Astrocyte of the hippocampus (primary cell): ENCODE measurements at regions not wholly inside any gene's neighbourhood (a gene's known extent, or its start where the extent isn't known, plus 50 kb on each side); places are given as distances from the start of the nearest gene placed in this dataset.

Source experiments
- DNase-seq: peaks from one replicate; pipeline ENCODE4 v3.0.0; 2011; ENCODE audit warnings: low read depth, low spot score

DNA sequence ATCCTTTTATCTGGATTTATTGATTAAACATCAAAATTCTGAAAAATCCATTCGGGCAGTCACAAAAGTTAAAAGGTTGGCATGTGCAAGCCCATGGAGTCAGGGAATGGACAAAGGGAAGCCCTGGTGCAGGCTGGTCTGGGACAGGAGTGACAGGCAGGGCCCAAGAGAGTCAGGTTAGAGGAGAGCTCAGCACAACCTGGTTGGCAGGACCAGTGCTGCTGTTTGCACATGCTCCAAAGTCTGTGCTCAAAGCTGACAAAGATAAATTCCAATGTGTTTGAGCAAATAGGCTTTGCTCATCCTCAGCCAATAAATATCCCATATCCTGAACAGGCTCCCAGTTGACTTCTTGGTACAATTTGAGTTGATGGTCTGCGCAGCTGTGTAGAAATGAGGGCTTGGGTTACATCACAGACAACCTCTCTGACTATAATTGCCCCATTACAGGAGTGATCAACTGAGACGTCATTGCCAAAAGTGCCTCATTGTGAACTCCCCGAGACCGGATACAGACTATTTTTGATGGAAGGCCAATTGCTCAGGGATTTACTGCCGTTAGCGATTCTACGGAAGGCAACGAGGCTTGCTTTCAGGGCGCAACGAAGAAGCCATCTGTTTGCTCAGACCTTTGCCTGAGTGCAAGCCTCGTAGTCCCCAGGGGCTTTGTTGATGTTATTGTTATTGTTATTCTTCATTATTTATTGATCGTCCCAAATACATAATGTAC lies 1008.1 kb upstream of the TENM3 start:
- DNase-seq: no peak

DNA sequence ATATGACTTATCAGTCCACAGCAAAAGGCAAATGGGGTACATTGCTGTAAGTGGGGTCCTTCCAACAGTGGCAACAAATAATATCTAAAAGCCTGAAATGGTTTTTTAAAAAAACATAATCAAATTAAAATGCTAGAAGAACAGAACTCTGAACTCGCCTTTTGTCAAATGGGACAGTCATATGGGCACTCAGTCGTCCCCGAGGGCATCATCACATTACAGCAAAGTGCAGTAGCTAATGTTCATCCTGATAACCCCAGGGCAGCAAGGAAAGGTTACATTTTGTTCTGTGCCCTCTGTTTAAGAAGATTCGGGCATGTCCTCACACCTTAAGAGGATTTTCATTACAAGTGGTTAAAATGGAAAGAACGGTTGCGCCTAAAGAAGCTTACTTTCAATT lies 997.9 kb upstream of the TENM3 start:
- DNase-seq: no peak

DNA sequence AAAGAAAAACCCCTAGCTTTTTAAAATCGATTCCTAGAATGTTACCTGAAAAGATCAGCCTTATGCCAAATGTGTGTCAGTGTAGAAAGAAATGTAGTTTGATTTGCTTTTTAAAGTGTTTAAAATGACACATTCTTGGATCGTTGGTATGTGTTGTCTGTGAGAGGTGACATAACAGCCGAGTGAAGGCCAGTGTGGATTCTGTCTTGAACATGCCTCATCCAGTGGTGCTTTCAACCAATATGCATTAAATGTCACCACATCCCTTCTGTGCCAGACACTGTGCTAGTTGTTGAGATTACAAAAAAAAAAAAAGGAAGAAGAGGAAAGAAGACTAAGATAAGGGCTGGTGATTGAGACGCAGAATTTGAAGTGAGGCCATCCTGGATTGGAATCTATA lies 994.2 kb upstream of the TENM3 start:
- no peak for DNase-seq

DNA sequence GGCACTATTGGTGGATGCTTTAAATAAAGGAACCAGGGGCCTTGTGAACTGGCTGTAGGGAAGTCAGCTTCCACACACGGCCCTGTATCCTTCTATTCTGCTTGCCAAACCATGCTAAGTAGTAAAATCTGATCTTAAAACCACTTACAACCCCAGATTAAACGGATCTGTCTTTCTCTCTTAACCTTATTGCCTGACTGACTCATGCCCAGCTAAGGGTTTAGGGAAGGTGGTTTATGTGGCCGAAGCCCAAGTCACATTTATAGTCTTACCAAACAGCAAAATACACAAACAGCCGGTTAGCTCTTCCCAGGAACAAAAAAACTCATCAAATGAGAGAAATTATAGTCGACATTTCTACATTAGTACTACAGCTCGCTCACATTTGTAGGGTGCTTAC lies 988.4 kb upstream of the TENM3 start:
- peak; percentile 48 for DNase-seq

DNA sequence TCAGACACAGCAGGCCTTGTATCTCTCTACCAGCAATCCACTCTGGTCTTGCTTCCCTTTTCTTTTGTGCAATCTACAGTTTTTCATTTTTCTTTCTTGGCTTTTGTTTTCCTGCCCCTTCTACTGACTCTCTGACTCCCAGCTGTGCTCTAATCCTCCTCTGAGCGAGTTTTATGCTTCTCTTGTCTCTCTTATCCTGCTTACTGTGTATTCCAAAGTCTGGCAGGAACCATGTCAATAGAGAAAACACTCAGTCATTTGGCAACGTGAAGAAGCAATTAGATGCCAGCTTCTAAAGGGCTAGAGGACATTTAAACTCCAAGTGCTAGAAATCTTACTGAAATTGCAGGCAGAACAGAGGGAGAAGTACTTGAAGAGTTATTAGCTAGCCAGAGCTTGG lies 984.6 kb upstream of the TENM3 start:
- DNase-seq: no peak

DNA sequence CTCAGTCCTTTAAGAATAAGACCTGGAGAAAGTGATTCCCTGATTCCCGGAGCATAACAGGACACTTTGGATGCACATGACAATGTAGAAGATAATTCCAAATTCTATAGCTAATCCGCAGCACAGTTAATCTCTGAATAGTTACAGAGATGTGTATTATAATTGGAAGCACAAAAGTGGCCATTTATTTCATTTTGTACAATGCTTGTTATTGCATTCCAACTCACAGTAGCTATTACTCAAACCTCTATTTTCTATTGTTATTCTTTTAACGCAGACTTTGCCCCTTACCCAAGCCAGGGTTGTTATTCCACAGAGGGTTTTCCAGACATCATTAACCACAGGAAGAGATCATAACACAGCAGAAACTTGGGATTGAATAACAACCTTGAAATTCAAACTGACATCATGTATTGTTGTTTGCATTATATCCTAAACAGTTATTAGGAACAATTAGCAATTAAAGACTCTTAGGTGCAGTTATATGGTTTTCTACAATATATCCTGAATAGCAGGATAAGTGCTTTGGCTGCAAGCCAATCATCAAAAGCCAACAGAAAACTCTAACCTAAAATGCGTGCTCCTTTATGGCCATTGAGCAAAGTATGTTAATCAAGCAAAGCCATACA lies 984.0 kb upstream of the TENM3 start:
- DNase-seq: no peak

DNA sequence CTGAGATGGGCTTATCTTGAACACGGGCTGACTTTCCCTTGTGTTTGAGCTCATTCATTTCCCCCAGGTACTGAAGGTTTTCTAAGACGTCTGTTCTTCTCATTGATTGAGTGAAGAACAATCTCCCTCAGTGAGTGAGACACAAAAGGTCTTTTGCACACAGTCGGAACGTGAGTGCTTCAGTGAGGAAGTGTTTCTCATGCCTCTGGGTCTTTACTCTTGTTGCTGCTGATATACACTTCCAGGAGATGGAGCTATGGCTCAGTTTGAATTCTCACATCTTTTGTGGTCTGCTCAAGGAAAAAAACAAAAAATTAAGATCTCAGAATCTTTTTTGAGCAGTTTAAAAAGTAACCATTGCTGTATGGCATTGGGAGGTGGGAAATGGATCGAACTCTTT lies 981.9 kb upstream of the TENM3 start:
- DNase-seq: peak; percentile 63

DNA sequence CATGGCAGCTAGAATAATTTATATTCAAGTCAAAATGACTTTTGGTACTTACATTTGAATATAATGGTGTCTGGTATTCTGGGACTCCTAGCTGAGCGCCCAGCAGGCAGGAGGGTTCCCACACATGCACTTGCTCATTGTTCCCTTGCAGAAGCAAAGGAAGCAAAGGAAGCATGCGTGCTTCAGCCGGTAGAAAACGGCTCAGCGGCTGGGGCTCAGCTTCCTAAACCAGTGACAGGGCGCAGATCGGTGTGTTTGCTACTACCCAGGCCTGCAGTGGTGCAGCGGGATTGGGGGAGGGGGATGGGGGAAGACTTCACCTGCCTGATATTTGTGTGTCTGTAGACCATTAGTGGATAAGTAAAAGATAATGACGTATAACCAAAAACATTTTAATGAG lies 978.3 kb upstream of the TENM3 start:
- DNase-seq: no peak

DNA sequence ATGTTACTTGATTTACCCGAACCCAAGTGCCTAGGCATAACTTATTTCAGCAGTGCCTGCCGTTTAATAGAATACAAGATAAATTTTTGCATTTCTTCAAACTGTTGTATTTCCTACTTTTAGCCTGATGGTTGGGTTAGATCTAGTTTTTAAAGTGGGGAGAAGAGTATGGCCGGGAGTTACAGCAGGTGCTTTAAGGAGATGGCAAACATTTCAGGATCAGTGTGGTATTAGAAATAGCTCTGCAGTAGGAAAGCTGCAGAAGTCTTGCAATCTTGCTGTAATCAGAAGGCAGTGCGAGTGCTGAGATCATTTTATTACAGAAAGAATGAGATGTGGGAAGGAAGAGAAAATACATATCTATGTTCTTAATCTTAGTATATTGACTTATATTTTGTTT lies 977.8 kb upstream of the TENM3 start:
- DNase-seq: no peak

DNA sequence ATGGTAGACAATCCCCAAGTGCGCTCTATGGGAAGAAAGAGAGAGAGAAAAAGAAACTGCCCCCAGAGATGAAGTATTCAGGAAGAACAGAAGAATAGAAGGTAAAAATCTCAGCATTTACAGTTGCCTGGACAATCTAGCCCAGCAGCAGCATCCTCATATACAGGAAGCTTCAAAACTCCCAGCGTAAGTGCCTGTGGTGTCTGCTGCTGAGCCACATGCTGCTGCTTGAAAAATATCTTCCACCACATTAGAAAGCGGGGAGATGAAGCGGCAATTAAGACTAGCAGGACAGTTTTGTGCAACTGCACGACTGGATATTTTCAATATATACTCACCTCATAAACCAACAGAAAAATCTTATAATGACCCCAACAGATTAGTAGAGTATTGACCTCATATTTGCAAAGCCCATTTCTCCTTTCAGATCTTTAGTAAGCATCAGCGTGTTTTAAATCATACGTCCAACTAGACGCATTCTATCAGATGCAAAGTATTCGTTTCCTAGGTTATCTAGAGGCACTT lies 972.0 kb upstream of the TENM3 start:
- no peak for DNase-seq

DNA sequence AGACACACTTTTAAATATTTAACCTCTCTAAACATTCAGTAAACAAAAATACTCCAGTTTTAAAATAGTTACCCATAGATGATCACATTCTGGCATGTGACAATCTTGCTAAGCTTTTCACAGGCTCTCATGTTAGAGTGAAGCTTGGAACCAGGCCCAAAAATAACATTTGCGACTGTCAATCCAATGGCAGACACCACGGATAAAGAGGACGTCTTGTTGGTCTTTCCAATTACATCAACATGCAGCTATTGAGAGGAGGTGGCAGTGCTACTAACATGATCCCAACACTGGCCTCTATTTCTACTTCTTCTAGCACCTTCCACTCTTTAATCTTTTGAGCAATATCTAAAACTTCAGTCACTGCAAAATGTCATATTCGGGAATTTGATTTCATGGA lies 970.8 kb upstream of the TENM3 start:
- no peak for DNase-seq

DNA sequence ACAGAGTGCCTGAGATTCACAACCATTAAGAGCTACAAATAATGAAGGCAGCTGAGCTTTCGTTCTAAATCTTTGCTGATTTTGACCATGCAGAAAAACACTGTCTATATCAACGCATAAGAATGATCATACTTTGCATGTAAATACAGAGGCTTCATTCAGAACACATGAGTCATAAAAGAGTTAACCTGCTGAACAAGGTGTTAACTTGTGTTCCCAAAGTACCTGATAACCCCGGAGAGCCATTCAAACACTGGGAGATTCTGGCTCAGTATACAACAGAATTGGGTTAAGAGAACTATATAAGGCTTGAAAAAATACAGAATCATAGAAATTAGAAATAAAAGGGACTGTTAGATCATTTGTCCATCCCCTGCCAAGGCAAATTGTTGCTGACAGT lies 964.3 kb upstream of the TENM3 start:
- no peak for DNase-seq

DNA sequence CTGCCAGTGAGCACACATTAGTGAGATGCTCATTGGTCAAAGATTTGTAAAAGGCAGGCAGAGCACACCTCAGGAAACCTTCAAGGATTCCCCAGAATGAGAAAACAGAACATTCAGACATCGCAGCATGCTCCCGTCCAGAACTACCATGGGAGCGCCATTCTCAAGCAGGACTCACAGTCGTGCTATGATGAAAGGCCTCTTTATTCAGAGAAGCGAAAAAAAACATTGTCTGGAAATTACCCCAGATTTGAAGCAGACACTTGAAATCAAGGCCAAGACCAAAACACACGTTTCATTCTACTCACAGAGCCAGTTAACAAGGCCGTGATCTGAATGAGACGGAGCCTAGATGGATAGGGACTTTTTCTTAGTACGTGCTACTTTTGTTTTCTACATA lies 961.8 kb upstream of the TENM3 start:
- DNase-seq: peak; percentile 9

DNA sequence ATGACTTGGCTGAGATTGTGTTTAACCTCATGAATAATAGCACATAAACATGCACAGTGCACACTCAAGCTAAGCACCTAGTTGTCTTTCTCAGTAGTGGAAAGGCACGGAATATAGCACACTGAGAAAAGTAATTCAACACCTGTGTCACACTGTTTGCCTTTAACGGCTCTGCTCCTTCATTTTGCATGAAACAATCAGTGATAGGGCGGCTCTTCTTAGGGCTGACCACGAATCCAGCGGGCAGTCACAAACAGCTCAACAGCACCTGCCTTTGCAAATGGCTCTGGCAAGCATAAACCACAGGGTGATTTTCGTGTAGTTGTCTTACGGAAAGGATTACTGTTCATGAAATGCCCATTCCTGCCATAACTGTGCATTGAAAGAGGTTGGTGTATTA lies 954.0 kb upstream of the TENM3 start:
- no peak for DNase-seq

DNA sequence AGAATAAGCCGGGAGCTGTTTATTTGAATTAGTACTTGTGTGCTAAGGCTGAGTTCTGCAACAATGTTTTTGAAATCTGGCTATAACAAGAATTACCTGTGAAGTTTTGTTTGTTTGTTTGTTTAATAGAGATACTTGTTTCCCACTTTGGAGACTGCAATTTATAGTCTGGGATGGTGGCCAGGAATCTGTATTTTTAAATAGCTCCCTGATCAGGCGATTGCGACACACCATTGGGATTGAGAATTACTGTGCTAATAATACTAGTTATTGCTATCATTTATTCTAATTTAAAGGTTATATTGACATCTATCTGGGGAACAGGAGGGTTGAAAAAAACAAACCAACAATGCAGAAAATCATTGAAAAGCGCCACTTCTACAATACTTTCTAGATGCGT lies 951.6 kb upstream of the TENM3 start:
- DNase-seq: no peak

DNA sequence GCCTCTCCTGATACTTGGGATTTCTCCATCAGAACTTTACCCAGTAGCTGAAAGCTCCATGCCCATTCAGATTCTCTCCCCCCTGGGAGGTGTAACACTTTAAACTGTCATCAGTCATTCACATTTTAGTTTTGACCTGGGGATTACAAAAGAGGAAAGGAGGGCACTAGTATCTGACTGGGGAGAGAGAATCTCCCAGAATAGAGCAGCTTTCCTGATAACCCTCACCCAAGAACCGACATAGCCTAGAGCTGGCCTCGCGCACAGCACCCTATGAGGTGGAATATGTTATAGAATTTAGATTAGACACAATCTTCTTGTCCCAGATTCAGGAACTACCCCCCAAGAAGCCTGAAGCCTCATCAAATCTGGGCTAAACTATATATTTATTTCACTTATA lies 950.2 kb upstream of the TENM3 start:
- no peak for DNase-seq

DNA sequence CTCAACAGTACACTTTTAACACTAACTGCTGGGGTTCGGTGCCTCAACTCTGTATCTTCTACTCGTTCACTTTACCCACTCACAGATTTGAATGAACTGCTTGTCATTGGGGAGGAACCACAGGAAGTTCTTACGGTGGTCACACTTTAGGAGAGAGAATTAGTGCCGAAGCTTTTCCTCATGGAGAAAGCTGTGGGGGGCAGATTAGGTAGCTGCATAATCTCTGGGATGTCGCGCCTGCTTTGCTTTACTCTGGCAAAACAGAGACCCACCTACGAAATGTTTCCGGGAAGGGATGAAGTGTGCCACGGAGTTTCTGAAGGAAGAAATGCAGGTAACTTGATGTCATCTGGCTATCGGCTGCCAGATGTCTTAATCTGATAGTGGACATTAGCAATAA lies 949.7 kb upstream of the TENM3 start:
- DNase-seq: no peak

DNA sequence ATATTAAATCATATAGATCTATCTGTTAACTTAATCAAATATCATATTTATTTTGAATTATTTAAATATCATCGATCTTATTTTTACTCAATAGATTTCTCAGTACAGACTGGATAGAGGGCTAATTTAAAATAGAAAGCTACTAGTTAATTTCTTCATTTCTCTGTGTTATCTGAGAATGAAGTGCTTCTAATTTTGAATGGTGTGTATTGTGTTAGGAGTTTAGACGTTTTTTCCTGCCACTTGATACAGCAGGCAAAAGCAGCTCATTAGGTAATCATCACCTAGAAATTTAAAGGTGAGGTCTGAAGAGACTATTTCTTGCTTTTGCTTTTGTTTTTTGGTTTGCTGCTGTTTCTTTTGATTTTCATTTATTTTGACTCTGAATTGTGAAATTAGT lies 948.8 kb upstream of the TENM3 start:
- no peak for DNase-seq

DNA sequence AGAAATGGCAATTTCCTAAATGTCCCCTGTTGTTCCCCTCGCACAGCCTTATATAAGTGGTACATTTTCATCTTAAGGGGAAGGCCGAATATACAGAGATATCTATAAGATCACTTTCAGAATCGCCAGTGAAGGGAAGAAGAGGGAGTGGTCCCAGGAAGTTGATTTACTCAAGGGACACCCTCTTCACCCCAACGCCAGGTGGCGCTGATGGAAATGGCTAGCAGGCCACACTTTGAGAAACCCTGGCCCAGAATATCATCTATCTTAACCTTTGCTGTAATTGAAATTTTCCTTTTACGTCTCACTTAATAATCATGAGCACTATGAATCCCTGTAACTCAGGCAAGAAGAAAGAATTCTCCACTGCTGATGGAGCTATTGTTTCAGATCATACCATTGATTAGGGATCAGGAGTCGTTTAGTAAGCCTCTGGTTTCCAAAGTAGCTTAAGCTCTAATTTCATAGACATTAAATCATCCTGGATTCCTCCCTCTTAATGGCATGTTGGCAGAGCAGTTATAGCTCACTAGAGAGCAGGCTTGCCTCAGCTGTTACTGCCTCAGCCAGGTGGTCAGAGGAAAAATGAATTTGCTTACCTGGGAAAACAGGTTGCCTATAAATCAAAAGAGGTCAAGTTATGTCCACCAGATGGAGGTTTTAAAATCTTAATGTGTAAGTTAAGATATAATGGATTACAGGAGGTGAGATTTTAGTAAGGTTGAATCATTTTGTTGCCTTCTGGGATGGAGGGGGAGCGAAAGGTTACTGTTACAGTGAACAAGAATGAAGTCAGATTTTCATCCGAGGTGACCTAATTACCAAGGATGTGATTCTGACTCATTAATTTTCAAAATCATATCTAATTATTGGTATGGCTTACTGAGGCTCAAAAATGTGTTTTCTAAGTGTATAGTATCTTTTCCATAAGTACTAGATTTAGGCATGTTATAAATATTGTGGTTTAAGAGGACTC lies 941.2 kb upstream of the TENM3 start:
- DNase-seq: peak; percentile 17

DNA sequence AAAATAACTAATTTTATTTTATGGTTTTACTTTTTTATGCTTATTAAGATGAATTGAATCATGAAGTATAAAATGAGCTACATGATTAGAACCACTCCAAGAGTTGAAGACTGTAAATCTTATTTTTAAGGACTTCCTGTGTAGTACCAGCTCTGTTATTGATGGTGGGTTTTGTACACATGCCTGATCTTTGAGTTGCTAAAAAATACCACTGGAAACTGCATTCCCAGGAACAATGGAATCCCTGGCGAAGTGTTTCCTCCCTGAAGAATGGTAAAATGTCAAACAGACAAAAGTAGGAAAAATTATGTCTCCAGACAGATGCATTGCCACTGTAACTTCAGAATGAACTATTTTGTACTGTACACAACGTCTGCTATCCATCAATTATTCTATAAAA lies 935.4 kb upstream of the TENM3 start:
- DNase-seq: no peak

DNA sequence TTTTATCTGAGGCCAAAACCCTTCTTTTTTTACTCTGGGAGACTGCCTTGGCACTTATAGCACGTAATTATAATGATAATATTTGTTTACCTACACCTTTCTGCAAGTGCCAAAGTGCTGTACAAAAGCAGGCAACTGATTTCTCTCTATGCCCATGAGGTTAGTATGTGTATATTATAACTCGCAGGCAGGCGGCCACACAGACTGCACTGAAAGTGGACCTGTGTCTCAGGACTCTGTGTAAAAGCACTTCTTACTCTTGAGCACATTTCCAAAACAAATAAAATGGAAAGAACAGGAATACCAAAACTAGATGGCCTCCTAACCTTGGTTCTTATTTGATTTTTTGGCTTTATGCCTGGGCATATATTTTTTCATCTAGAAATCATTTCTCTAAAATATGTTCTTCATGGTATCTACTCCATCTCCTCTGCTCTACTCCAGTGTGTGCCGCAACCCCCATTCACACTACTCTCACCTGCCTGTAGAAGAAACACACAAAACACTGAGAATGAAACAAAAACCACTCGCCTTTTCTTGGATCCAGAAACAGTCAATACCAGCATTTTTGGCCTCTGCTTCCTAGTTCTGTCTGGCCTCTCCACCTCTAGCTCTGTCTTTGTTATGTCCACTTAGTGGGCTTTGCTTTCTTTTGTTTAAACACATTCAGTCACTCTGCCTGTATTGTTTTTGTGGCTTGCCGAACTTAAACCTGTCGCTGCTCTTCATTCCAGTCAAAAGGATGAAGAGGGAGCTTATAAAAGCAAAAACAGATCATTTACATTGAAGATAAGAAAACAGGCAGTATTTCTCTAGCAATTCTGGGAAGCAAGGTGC lies 934.5 kb upstream of the TENM3 start:
- DNase-seq: peak; percentile 17
